ENCODE measurements at regions not wholly inside any gene's neighbourhood (a gene's known extent, or its start where the extent isn't known, plus 50 kb on each side); places are given as distances from the start of the nearest gene placed in this dataset.

GRCh38 chr13:64925727-64926126 is 2304.4 kb downstream of the PCDH9 start:
- no peaks in the 10 kb centered on the region for H3K79me2 ChIP-seq (ENCODE audit: insufficient read depth, low read length)
- no peak overlapping the region for H3K4me2 ChIP-seq (ENCODE audit: low read depth, low read length)
- DNase-seq (ENCODE audit: low spot score) (no peak), ATAC-seq (no peak; the same call in 2 of the 3 replicates), FAIRE-seq (no peak)
- H3K4me1 ChIP-seq (ENCODE audit: insufficient read depth, low read length), result no peaks in the 10 kb centered on the region
- H3K9ac ChIP-seq (ENCODE audit: insufficient read depth, low read depth, low read length), result no peak overlapping the region
- H3K9me3 ChIP-seq (ENCODE audit: low read length), result no peaks in the 10 kb centered on the region
- intact Hi-C loops (cut with micrococcal nuclease; ENCODE audit: unreplicated experiment) (no loop called here), in situ Hi-C loops (cut with HindIII; ENCODE audit: extremely low pct_ligation_motif_present, low pct_unique_long_range_greater_than_20kb) (no loop called here)
- ChIA-PET POLR2A (no interaction called here), CTCF (ENCODE audit: low intra/inter-chr PET ratio, low total read pairs) (no interaction called here)
- no peak overlapping the region for H3K4me3 ChIP-seq (replicated peaks in 1 of 3; ENCODE audit: insufficient read depth in 1 of 3, low read depth in 2 of 3, low read length in 3 of 3)
- no peak overlapping the region for H3K27ac ChIP-seq (ENCODE audit: extremely low read length, insufficient read depth, low read length)
- TF ChIP-seq SP140L (CRISPR knock-in tag; IDR thresholded peaks at IDR 0.05; ENCODE audit: borderline replicate concordance), result no peak
- no peak for TF ChIP-seq ZSCAN29 (CRISPR knock-in tag; conservative IDR thresholded peaks at IDR 0.05)
- TF ChIP-seq BRCA1 (CRISPR knock-in tag; IDR thresholded peaks at IDR 0.05), result no peak
- TF ChIP-seq SMAD1 (CRISPR knock-in tag; IDR thresholded peaks at IDR 0.05; ENCODE audit: borderline replicate concordance, low read depth), result no peak
- TF ChIP-seq NR2C2 (CRISPR knock-in tag; IDR thresholded peaks at IDR 0.05; ENCODE audit: borderline replicate concordance), result no peak
- no peak for TF ChIP-seq PAXIP1 (CRISPR knock-in tag; conservative IDR thresholded peaks at IDR 0.05)
- no peak for TF ChIP-seq ZBTB10 (CRISPR knock-in tag; IDR thresholded peaks at IDR 0.05; ENCODE audit: borderline replicate concordance)
- WGBS (ENCODE audit: low lambda C conversion rate), result 68% methylated on average over 9 of the region's 22 CpGs
- no TSS peak for BruUV-seq (replicated peaks)
- no peaks in the 10 kb centered on the region for H4K20me1 ChIP-seq (ENCODE audit: insufficient read depth, low read length)
- no peaks in the 10 kb centered on the region for H3K36me3 ChIP-seq (replicated peaks in 1 of 2; ENCODE audit: control insufficient read depth in 1 of 2, insufficient read depth in 2 of 2, low read length in 2 of 2)
- H2AFZ ChIP-seq (ENCODE audit: low read length), result no peak overlapping the region
- H3K27me3 ChIP-seq (ENCODE audit: control insufficient read depth in 1 of 2, insufficient read depth in 2 of 2, low read length in 2 of 2), result no peaks in the 10 kb centered on the region
